HL-60/S4 treated with phorbol 12-myristate 13-acetate at 8.2 ng/mL for 4 days and 3 days (cell line): ENCODE measurements at regions not wholly inside any gene's neighbourhood (a gene's known extent, or its start where the extent isn't known, plus 50 kb on each side); places are given as distances from the start of the nearest gene placed in this dataset.
"Not testable (repeated sequence)": the region's sequence is repeated elsewhere in the genome, so short reads cannot be mapped to it uniquely, and the experiment has no call there.

Source experiments
- in situ Hi-C: fragments of 300-500 bp; cut with MboI; formaldehyde crosslinking; loops from 2 replicates; pipeline ENCODE4 v1.15.0; 2022; ENCODE audit warnings: low sequenced_read_pairs

DNA sequence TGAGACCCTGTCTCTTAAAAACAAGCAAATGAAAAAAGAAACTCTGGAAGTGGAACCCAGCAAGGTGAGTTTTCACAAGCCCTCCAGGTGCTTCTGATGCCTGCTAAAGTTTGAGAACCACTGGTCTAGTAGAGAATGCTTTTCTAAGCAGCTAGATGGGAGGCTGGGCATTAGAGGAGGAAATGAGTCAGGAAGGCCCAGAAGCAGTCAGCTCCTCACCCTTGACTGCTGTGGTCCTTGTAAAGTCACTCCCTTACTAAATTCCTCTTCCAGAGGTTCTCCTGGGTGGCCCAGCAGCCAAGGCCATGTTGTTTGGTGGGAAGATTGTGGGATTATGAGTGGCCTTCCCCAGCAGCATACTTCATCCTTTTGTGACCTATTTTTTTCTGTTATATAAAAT is 52.0 kb upstream of the FYN start:
- in situ Hi-C loops, result no loop called here

DNA sequence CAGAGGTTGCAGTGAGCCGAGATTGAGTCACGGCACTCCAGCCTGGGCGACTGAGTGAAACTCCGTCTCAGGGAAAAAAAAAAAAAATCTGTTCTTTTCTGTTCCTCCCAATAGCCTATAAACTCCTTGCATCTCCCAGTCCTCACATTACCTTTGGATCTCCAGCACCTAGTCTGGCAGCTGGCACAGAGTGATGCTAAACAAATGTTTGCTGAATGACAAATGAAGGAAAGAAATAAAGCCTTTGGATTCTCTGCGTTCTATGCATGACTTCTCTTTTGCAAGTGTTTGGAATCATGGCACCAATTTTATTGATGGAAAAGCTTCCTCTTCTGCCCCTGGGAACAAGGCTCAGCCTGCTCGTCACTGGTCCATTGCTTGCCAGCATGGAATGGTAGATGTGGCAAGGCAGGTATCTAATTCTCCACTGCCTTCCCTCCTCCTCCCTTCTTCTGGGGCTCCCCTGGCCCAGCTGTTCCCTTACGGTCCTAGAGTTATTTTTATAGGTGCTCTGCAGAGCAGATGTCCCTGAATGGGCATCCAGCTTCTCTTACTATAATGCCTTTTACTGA is 53.6 kb upstream of the FYN start:
- in situ Hi-C loops, result no loop called here

DNA sequence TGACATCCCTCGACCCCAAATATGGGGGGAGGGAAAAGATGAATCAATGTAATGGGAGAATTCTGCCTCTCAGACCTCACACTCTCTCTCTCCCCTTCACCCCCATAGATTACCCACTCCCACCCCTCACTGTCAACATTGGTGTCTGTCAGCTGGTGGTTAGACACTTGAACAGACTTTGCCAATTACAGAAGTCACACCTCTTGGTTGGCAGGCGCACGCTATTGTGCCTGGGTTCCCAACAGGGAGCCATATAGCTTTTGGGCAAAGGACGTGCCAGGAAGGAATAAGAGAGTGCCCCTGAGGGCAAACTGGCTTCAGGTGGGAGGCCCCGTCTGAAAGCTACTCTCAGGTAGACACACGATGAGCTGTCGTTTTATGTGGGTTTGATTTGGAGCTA is 54.1 kb upstream of the FYN start:
- in situ Hi-C loops, result no loop called here

DNA sequence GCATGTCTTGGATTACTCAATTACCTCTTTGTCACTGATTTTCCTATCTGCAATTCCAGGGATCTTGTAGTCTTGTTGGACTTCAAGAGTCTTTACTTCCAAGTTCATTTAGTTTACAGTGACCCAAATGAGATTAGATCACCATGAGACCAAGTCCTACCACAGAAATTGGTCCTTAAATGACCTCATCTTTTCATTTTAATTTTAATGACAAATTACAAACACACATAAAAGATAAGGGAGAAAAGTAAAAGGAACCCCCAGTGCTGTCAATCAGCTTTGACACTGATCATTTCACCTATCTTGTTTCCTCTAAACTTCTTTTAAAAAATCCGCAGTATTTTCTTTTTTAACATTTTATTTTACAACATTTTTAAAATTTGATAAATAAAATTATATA is 54.9 kb upstream of the FYN start:
- in situ Hi-C loops, result no loop called here

DNA sequence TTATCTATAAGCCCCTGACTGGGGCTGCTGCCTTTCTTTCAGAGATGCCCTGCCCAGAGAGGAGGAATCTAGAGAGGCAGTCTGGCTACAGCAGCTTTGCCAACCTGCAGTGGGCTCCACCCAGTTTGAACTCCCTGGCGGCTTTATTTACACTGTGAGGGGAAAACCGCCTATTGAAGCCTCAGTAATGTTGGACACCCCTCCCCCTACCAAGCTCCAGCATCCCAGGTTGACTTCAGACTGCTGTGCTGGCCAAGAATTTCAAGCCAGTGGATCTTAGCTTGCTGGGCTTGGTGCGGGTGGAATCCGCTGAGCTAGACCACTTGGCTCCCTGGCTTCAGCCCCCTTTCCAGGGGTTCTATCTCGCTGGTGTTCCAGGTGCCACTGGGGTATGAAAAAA is 61.4 kb upstream of the FYN start:
- in situ Hi-C loops, result not testable (repeated sequence)

DNA sequence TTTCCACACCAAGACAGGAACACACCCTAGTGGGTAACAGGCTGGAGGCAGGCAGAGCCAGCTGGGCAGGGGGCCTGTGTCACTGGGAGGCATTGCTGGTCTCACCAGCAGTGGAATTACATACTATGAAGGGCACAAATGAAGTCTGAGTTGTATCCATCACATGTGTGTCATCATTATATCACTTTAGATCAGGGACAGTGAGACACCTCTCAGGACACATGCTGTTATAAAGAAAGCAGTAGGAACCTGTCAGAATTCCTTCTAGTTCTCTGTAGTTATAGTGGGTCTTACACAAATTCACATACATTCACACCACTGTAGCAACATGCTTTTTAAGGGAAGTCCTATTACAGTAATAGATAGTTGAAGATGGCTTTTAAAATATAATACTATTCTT is 63.5 kb upstream of the FYN start:
- in situ Hi-C loops, result no loop called here

DNA sequence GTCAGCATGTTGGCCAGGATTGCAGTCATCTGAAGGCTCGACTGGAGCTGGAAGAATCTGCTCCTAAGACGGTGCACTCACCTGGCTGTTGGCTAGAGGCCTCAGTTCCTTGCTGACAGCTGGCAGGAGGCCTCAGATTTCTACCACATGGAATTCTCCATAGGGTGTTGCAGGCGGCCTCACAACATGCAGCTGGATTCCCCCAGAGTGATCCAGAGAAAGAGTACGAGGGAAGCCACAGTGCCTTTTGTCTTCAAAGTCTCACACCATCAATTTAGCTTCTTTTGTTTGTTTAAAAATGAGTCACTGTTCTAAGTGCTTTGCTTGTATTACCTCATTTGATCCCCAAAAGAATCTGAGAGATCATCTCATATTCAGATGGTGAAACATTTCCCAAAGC is 65.5 kb upstream of the FYN start:
- in situ Hi-C loops, result no loop called here

DNA sequence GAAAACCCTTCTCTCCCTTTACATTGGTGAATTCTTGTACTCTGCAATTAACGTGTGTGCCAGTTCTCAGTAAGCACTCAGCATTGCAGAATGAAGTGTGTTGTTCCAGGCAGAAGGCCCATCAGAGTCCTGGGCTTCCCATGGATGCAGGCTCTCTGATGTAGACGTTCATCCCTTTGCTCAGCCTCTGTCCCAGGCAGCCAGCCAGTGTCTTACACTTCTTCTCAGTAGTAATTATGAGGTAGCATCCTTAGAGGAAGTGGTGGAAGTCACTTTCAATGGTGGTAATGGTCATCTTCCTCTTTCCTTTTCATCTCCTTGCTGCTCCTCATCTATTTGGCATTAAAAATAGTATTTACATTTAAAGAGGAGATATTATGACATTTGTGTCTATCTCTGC is 66.7 kb upstream of the FYN start:
- in situ Hi-C loops, result no loop called here

DNA sequence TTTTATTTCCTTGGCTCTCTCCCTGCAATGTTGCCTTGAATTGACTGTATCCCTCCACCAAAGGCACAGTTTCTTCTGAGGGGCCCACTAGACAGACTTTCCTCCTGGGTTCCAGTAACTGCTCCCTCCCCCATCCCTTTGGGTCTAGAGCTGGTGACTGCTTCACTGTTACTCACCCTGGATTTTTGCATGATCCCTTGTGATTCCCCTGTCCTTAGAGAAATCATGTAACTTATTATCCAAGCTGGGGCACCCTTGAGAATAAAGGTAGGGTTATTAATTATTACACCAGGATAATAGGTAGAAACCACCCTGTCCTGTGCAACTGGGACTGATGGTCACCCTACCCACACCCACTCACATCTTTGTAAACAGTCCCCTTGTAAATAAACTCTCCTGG is 67.5 kb upstream of the FYN start:
- in situ Hi-C loops, result no loop called here

DNA sequence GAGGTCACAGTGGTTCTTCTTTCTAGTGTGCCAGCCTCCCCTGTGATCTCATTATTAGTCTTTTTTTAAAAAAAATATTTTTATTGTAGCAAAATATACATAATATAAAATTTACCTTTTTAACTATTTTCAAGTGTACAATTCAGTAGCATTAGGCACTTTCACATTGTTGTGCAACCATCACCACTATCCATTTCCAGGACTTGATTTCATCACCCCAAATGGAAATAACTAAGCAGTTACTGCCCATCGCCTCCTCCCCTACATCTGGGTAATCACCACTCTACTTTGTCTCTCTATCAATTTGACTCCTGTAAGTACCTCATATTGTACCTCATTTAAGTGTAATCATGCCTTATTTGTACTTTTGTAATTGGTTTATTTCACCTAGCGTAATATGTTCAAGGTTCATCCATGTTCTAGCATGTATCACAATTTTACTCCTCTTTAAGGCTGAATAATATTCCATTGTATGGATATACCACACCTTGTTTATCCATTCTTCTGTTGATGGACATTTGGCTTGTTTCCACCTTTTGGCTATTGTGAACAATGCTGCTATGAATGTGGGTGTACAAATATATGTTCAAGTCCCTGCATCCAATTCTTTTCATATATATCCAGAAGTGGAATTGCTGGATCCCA is 68.6 kb upstream of the FYN start:
- in situ Hi-C loops, result no loop called here

DNA sequence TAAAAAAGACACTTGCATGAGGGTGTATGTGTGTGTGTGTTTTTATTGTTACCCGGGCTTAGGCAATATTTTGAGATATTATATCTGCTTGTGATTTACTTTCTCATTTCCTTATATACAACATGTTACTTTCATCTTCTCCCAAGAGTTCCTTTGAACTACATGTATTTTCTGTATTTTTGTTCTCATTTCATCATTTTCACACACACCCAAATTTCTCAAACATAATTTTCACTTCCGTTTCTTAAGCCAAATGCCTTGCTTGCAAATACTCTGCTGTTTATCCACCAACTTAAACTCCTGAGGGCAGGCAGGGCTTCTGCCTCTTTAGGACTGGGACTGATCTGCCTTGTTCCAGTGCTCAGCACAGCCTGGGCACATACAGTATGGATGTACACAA is 69.3 kb upstream of the FYN start:
- in situ Hi-C loops, result no loop called here

DNA sequence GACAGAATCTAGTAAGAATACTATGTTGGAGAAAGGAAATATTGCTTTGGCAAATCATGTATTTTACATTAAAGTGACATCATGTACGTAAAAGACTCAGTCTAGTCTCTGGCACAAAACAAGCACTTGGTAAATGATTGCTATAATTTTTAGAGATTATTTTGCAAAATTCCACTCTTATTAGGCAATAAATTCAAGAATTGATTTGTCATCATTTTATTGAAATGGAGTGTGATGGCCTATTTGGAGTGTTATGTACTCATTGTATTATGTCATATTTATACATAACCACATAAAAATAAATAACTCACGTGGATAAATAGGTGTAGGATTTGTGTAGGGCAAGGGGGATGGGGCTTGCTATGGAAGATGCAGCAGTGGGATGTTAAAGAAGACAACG is 70.0 kb upstream of the FYN start:
- in situ Hi-C loops, result no loop called here

DNA sequence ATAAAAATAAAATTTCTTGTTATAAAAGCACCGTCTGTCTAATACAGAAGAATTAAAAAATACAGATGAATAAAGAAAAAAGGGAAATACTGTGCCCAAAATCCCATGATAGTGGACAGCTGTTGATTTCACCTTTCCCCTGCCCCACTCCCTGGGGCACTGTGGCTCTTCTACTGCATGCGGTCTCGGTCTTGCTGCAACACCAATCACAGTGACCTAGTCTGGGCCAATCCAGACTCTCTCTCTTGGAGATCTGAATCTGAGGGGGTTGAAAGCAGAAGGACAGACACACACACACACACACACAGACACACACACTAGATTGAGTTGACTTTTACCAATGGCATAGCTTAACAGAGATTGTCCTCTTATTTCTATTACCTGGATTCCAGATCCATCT is 70.5 kb upstream of the FYN start:
- in situ Hi-C loops, result no loop called here

DNA sequence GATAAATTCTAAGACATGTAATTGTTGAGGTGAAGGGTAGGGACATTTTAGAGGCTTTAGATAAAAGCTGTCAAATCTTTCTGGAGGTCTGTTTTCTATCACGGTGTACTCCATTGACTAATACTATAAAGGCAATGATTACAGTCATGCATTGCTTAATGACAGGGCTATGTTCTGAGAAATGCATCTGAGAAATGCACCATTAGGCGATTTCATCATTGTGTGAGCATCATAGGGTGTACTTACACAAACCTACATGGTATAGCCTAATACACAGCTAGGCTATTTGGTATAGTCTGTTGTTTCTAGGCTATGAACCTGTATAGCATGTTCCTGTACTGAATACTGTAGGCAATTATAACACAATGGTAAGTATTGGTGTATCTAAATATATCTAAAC is 71.3 kb upstream of the FYN start:
- in situ Hi-C loops, result no loop called here

DNA sequence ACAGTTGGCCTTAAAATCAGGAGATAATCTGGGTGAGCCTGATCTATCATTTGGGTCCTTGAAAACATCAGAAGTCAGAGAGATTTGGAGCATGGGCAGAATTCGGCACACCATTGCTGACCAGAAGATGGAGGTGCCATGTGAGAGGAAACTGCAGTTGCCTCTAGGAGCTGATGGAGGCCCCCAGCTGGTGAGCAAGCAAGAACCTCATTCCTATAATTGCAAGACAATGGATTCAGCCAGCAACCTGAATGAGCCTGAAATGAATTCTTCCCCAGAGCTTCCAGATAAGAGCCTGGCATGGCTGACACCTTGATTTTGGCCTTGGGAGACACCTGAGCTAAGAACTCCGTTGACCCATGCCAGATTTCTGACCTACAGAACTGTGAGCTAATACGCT is 76.3 kb upstream of the FYN start:
- in situ Hi-C loops, result no loop called here

DNA sequence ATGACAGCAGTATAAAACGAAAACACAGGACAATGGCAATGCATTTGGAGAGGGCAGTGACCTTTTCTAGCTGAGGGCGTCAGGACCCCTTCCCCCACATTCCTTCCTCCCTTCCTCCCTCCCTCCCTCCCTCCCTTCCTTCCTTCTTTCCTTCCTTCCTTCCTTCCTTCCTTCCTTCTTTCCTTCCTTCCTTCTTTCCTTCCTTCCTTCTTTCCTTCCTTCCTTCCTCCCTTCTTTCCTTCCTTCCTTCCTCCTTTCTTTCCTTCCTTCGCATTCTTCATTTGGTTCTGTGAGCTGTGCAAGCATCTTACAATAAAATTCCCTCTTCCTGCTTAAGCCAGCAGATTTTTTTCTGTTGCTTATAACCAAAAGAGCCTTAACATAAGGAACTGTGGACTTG is 76.7 kb upstream of the FYN start:
- in situ Hi-C loops, result not testable (repeated sequence)

DNA sequence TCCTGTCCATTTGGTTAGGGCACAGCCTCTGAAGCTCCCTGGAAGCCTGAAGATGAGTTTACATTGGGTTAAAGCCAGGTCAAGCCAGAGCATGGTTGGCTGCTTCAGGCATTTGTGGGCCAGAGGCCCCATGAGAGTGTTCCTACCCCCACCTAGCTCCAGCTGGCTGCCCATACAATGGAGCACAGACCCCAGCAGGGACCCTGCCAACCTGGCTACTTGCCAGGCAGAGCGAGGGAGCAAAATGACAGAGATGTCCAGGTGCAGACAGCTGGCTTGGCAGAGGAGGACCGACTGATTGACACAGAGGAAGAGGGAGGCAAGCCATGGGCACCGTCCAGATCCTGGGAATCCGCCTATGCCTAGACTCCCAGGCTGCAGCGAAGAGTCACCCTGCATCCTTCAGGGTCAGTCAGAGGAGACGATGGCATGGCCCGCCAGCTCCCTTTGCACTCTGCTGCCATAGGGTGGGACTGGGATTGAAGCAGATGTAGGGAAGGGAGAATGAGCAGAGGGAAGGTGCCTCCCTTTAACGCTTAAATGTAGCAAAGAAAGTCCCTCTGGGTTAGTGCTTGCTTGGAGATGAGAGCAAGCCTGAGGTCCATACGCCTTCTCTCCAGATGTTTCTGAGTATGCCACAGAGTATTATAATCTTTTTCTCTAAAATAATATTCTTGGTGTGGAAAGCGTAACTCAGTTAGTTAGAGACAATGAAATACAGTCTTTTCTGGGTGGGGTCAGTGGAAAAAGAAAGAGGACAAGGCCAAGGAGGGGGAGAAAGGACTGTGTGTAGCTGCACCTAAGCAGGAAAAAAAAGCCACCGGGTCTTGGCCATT is 77.6 kb upstream of the FYN start:
- in situ Hi-C loops, result no loop called here

DNA sequence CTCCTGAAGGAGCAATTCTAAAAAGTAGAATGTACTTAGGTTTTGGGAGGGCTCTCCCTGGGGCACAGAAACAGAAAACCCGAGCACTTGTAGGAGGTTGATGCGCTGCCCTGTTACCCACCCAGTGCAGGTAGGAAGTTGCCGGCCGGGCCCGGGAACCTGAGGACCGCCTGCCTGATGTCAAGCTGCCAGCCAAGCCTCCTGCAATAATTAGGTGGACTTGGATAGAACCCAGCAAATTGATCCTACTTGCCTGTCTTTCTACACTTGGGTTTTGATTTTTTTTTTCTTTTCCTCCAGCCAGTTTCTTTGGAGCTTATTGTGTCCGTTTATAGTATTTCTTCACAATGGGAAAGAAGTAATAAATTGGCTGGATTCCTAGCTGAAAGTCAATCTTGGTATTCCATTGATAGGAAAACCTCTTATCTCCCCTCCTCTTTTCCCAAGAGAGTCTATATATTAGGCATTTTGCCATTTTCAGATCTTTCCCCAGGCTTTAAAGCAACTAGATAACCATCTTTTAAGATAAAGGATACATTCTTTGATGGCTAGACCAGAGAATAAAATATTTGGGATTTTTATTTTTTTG is 78.3 kb upstream of the FYN start:
- in situ Hi-C loops, result no loop called here

DNA sequence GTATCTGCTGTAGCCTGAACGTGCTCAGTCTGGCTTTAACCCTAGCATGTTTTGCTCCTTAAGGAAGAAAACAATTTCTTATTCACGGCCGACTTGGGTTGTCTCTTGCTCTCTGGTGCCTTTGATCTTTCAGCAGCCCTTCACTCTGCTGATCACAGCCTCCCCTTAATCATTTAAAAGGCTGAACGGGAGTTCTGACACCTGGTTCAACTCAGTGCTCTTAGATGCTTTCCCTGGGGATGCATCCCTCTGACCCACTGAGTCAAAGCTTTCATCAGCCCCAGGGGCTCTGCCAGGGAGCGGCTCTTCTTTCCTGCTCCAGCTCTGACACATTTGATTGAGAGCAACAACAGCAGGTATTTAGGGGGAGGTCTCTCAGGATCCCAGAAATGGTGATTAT is 79.0 kb upstream of the FYN start:
- in situ Hi-C loops, result no loop called here

DNA sequence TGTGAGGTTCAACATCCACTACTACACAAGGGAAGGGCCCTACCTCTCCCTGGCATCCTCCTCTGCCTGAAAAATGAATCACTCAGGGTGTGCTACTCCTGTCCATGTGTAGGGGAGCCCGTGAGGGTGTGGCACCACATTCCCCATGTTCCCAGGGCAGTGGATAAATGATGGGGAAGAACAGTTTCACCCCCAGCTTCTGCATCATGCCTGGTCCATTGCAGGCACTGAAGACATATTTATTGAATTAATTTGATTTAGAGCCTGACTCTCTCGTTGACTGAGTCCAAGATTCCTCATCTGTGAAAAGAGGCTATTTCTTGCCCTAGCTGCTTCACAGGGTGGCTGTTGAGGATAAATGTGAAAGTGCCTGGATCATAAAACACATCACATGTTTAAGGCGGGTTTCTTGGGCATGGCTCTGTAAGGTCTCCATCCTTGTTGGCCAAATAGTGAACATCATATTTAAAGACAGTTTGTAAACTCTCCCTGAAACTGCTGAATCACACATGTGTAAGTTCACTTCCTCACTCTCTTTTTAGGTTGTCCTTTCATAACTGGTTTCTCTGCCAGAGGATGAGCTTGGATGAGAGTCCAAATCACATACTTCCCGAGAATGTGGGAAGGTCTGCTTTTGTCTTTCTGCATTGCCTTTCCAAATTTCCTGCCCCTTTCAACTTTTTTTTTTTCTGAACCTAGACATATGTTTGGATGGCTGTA is 79.7 kb upstream of the FYN start:
- in situ Hi-C loops, result no loop called here

DNA sequence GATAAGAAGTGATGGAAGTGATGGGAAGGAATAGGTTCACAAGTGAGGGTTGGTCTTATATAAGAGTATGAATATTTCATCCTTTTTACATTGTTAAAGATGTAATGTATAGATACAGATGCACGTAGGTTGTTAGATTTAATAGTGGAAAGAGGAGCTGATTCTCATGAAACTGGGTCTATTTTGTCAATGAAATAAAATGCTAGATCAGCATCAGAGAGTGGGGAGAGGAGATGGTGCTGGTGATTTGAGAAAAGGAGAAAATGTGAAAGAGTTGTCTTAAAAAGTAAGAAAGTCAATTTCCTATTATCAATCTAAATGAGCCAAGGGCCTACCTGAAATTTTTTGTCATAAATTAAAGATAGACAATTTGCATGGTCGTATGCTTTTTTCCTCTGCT is 82.8 kb upstream of the FYN start:
- in situ Hi-C loops, result no loop called here
